PC-9 (cell line): ENCODE measurements at regions not wholly inside any gene's neighbourhood (a gene's known extent, or its start where the extent isn't known, plus 50 kb on each side); places are given as distances from the start of the nearest gene placed in this dataset.

Experiments used
- CTCF ChIP-seq: fragments of 200-600 bp; sonication (generic); conservative IDR thresholded peaks from 2 replicates; pipeline ENCODE4 v1.6.1; 2017; ENCODE audit warnings: mixed run types, antibody characterized with exemption, mild to moderate bottlenecking, moderate library complexity
- EZH2 ChIP-seq: fragments of 200-600 bp; sonication (generic); IDR thresholded peaks from 2 replicates; pipeline ENCODE4 v1.8.0; 2017; ENCODE audit warnings: antibody characterized with exemption, low read depth

GRCh38 chr5:120413686-120414085 is 50.4 kb upstream of the PRR16 start:
- TF ChIP-seq CTCF = no peak
- no peak for TF ChIP-seq EZH2
